Stimulated activated memory B cell treated with anti-CD40 and anti-IgM and Interleukin-4, amounts not matched to agents 10 μg/mL and 1 μg/mL and 100 μg/mL, for 72 hours (primary cell): ENCODE measurements at regions not wholly inside any gene's neighbourhood (a gene's known extent, or its start where the extent isn't known, plus 50 kb on each side); places are given as distances from the start of the nearest gene placed in this dataset.
A peak's percentile ranks its signal among the peaks of the same experiment; 100 is the strongest.
"Not testable (repeated sequence)": the region's sequence is repeated elsewhere in the genome, so short reads cannot be mapped to it uniquely, and the experiment has no call there.

ENCODE experiments used
- ATAC-seq: fragments of 150-1000 bp; cut with Tn5 transposase; 2 replicates; pipeline ENCODE4 v1.10.0; 2021
- H3K27ac Mint-ChIP-seq: one replicate; pipeline ENCODE4 v1.8.0; 2022; ENCODE audit warnings: mild to moderate bottlenecking, mixed read lengths
- H3K27me3 Mint-ChIP-seq: one replicate; pipeline ENCODE4 v1.8.0; 2022; ENCODE audit warnings: mixed read lengths
- H3K36me3 Mint-ChIP-seq: one replicate; pipeline ENCODE4 v1.8.0; 2022; ENCODE audit warnings: mixed read lengths
- H3K4me1 Mint-ChIP-seq: one replicate; pipeline ENCODE4 v1.8.0; 2022; ENCODE audit warnings: mixed read lengths
- H3K4me3 Mint-ChIP-seq: one replicate; pipeline ENCODE4 v1.8.0; 2022; ENCODE audit warnings: mild to moderate bottlenecking, moderate library complexity, mixed read lengths
- H3K9me3 Mint-ChIP-seq: one replicate; pipeline ENCODE4 v1.8.0; 2022; ENCODE audit warnings: mixed read lengths

GRCh38 chr1:147077936-147078605 is 94.2 kb downstream of the PRKAB2 start:
- Mint-ChIP-seq H3K36me3 (no peaks in the 10 kb centered on the region), H3K27me3 (peaks cover 81% of the 10 kb centered on the region), H3K4me3 (no peak overlapping the region), H3K27ac (no peak overlapping the region), H3K4me1 (peaks cover 49% of the 10 kb centered on the region), H3K9me3 (no peaks in the 10 kb centered on the region)
- ATAC-seq = no peak

DNA sequence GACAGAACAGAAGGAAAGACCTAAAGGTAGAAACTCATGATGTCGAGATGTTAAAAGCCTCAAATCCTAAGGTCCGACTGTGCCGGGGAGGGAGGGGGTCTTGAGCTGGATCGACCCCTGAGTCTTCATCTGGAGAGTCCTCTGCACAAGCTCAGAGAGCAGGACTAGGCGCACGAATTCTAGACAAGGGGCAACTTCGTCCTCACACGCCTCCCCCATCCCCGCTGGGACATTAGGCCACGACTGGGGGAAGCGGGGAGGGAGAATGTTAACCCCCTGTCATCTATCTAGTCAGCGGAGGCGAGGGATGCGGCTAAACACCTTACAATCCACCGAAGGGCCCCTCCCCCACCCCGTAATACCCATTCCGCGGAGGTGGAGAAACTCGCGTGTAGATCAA is 94.7 kb downstream of the PRKAB2 start:
- H3K4me1 Mint-ChIP-seq = peaks cover 51% of the 10 kb centered on the region
- ATAC-seq = no peak

GRCh38 chr1:147077081-147077480 is 95.2 kb downstream of the PRKAB2 start:
- Mint-ChIP-seq H3K27ac (no peak overlapping the region), H3K4me1 (peaks cover 52% of the 10 kb centered on the region)
- ATAC-seq = no peak

More for the DNA sequence above, 94.7 kb downstream of the PRKAB2 start:
- H3K27ac Mint-ChIP-seq = no peak overlapping the region
- H3K27me3 Mint-ChIP-seq = peaks cover 81% of the 10 kb centered on the region
- H3K4me3 Mint-ChIP-seq = no peak overlapping the region
- H3K9me3 Mint-ChIP-seq = no peaks in the 10 kb centered on the region
- H3K36me3 Mint-ChIP-seq = no peaks in the 10 kb centered on the region

GRCh38 chr1:147076442-147076841 is 95.8 kb downstream of the PRKAB2 start:
- no peak overlapping the region for H3K4me3 Mint-ChIP-seq

More at GRCh38 chr1:147077081-147077480, 95.2 kb downstream of the PRKAB2 start:
- Mint-ChIP-seq H3K9me3 (no peaks in the 10 kb centered on the region), H3K4me3 (no peak overlapping the region), H3K27me3 (peaks cover 79% of the 10 kb centered on the region), H3K36me3 (no peaks in the 10 kb centered on the region)

DNA sequence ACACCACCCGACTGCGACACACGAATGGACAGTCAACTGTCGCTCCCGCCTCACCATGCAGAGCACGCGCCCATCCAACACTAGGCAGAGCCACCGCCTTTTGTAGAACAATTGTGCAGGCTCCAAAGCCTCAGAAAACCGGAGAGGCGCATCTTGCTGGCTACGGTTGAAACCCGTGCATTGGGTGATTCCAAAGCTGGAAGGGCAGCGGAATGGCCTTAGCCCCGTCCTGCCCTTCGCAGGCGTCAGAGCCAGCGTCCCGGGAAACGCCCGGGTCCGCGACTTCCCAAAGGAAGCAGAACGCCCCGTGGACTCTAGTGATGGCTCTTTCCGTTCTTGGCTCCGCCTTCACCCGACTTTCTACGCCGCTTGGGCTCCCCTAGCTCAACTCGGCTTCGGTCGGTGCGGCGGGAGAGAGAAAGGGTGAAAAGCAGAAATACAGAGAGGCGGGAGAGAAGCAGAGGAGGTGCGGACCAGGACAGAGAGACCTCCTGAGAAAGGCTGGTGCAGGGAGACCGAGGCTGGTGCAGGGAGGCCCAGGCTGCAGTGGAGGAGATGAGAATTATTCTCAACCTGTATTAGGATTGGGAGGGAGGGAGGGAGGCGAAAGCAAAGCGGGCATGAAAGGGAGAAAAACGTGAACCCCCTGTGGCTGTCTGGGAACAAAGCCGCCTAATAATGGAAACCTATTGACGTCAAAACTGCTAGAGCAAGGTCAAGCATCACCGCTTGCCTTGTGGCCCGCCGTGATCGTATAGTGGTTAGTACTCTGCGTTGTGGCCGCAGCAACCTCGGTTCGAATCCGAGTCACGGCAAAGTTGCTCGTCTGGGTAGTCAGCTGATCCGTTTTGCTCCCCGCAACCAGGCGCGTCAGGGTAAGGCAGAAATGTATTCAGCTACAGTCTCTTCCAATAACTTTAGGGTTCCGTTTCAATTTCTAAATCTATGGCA is 99.5 kb downstream of the PRKAB2 start:
- H3K27me3 Mint-ChIP-seq = peaks cover 41% of the 10 kb centered on the region

More at GRCh38 chr1:147076442-147076841, 95.8 kb downstream of the PRKAB2 start:
- H3K27ac Mint-ChIP-seq = no peak overlapping the region
- H3K36me3 Mint-ChIP-seq = no peaks in the 10 kb centered on the region
- ATAC-seq = no peak
- H3K4me1 Mint-ChIP-seq = peaks cover 54% of the 10 kb centered on the region
- H3K9me3 Mint-ChIP-seq = no peaks in the 10 kb centered on the region
- H3K27me3 Mint-ChIP-seq = peaks cover 78% of the 10 kb centered on the region

DNA sequence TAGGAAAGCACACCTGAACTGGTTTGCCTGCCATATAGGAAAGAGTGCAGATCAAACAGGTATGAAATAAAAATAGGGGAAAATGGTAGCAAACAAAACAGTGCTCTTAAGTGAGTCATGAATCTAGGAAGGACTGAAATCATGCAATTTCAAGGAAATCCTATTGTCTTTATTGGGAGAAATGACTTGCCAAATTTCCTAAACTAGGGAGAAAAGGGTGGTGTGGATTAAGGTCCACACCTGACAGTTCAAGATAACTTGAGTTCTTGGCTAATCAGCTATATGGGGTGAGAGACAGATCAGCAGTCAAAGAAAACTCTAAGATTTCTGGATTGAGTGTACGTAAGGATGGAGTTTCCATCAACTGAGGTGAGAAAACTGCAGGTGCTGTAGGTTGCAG is 101.1 kb downstream of the PRKAB2 start:
- Mint-ChIP-seq H3K27me3 (peaks cover 35% of the 10 kb centered on the region), H3K27ac (no peak overlapping the region), H3K36me3 (no peaks in the 10 kb centered on the region), H3K4me3 (no peak overlapping the region), H3K9me3 (no peaks in the 10 kb centered on the region), H3K4me1 (peaks cover 30% of the 10 kb centered on the region)
- no peak for ATAC-seq

More for the DNA sequence above, 99.5 kb downstream of the PRKAB2 start:
- peak; percentile 86 for ATAC-seq
- H3K36me3 Mint-ChIP-seq = no peaks in the 10 kb centered on the region
- H3K4me1 Mint-ChIP-seq = peaks cover 30% of the 10 kb centered on the region
- H3K4me3 Mint-ChIP-seq = peak overlapping the region; percentile 83
- peak overlapping the region; percentile 84 for H3K27ac Mint-ChIP-seq
- no peaks in the 10 kb centered on the region for H3K9me3 Mint-ChIP-seq

DNA sequence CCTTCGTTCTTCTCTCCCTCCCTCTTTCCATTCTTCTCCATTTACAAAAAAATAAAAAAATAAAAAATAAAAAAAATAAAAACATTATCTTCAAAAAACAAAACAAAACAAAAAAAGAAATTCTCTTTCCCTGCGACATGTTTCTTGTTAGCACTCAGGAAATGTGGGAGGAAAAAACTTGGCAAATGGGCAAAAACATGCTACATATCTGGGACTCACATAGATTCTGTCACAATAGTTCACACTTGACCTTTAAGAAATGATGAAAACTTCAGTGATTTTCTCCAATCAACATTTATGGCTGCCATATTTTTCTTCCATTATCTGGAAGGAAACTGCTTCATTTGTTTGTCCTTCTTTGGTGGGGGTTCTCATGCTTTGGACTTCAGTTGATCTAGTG is 109.3 kb downstream of the PRKAB2 start:
- Mint-ChIP-seq H3K36me3 (peaks cover 13% of the 10 kb centered on the region), H3K27me3 (peaks cover 8% of the 10 kb centered on the region), H3K4me3 (no peak overlapping the region), H3K27ac (no peak overlapping the region), H3K4me1 (no peaks in the 10 kb centered on the region), H3K9me3 (peaks cover 12% of the 10 kb centered on the region)
- ATAC-seq = no peak

- H3K27ac Mint-ChIP-seq = not testable (repeated sequence)
Observed at GRCh38 chr1:147061880-147062279, 110.4 kb downstream of the PRKAB2 start.

GRCh38 chr1:147053269-147053668 is 115.1 kb downstream of the NBPF12 start:
- Mint-ChIP-seq H3K4me1 (peaks cover 24% of the 10 kb centered on the region), H3K36me3 (peaks cover 5% of the 10 kb centered on the region), H3K9me3 (peaks cover 8% of the 10 kb centered on the region), H3K27me3 (peaks cover 6% of the 10 kb centered on the region), H3K27ac (peak overlapping the region; percentile 3), H3K4me3 (peak overlapping the region; percentile 15)
- no peak for ATAC-seq

More at GRCh38 chr1:147061880-147062279, 110.4 kb downstream of the PRKAB2 start:
- peaks cover 16% of the 10 kb centered on the region for H3K9me3 Mint-ChIP-seq
- H3K4me3 Mint-ChIP-seq, H3K4me1 Mint-ChIP-seq, ATAC-seq, H3K27me3 Mint-ChIP-seq: not testable (repeated sequence)
- peaks cover 13% of the 10 kb centered on the region for H3K36me3 Mint-ChIP-seq

DNA sequence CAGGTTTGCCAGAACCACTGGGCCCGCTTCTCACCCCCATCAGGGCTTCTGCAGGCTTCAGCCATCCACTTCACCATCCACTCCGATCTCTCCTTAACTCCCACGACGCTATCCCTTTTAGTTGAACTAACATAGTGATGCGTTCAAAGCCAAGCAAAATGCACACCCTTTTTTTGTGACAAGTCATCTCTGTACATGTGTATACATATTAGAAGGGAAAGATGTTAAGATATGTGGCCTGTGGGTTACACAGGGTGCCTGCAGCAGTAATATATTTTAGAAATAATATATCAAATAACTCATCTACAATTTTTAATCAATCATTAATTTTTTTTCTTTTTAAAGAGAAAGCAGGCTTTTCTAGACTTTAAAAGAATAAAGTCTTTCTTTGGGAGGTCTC is 114.6 kb downstream of the NBPF12 start:
- H3K4me1 Mint-ChIP-seq = peaks cover 27% of the 10 kb centered on the region
- peaks cover 6% of the 10 kb centered on the region for H3K9me3 Mint-ChIP-seq
- peak; percentile 39 for ATAC-seq
- H3K36me3 Mint-ChIP-seq = peaks cover 5% of the 10 kb centered on the region
- H3K27ac Mint-ChIP-seq = peak overlapping the region; percentile 72
- H3K27me3 Mint-ChIP-seq = peaks cover 6% of the 10 kb centered on the region
- no peak overlapping the region for H3K4me3 Mint-ChIP-seq

DNA sequence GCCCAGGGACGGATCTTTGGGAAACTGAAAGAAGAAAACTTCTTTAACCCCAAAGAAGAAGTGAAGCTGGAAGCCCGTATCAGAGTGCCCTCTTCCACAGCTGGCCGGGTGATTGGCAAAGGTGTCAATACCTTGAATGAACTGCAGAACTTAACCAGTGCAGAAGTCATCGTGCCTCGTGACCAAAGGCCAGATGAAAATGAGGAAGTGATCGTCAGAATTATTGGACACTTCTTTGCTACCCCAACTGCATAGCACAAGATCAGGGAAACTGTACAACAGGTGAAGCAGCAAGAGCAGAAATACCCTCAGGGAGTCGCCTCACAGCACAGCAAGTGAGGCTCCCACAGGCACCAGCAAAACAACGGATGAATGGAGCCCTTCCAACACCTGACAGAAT is 114.0 kb downstream of the NBPF12 start:
- peaks cover 3% of the 10 kb centered on the region for H3K9me3 Mint-ChIP-seq
- H3K27ac Mint-ChIP-seq = peak overlapping the region; percentile 72
- no peak overlapping the region for H3K4me3 Mint-ChIP-seq
- peak; percentile 67 for ATAC-seq
- peaks cover 28% of the 10 kb centered on the region for H3K4me1 Mint-ChIP-seq
- H3K27me3 Mint-ChIP-seq = peaks cover 6% of the 10 kb centered on the region
- peaks cover 5% of the 10 kb centered on the region for H3K36me3 Mint-ChIP-seq

GRCh38 chr1:147051136-147051535 is 113.0 kb downstream of the NBPF12 start:
- H3K36me3 Mint-ChIP-seq = peaks cover 5% of the 10 kb centered on the region
- no peak for ATAC-seq
- H3K4me1 Mint-ChIP-seq = peaks cover 39% of the 10 kb centered on the region
- no peak overlapping the region for H3K4me3 Mint-ChIP-seq
- H3K27ac Mint-ChIP-seq = no peak overlapping the region
- H3K27me3 Mint-ChIP-seq = peaks cover 6% of the 10 kb centered on the region
- H3K9me3 Mint-ChIP-seq = peaks cover 3% of the 10 kb centered on the region

GRCh38 chr1:147050654-147051053 is 112.5 kb downstream of the NBPF12 start:
- Mint-ChIP-seq H3K4me1 (peaks cover 43% of the 10 kb centered on the region), H3K36me3 (peaks cover 5% of the 10 kb centered on the region), H3K27ac (peak overlapping the region; percentile 60), H3K9me3 (peaks cover 5% of the 10 kb centered on the region), H3K4me3 (no peak overlapping the region), H3K27me3 (peaks cover 6% of the 10 kb centered on the region)
- ATAC-seq = no peak

DNA sequence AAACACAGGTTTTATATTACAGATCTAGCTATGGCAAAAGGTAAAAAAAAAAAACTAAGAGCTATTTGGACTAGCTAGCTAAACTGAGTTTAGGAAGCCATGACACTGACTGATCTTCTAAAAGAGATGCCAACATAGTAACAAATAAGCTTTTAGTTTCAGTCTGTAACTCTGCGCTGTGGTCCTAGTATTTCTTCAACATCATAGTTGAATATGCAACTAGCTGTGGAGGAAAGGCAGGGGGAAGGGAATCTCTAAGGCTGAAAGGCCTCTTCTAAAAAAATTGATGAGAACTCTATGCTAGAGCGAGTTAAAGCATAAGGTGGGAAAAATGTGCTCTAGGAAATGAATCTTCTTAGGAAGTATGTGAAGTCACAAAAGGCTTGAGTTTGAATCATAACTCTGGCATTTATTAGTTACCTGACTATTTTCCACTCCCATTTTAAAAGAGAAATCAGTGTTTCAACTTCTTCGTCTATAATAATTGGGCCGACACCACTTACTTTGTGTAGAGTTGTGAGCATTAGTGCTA is 108.8 kb downstream of the NBPF12 start:
- H3K36me3 Mint-ChIP-seq, H3K9me3 Mint-ChIP-seq, H3K27me3 Mint-ChIP-seq: not testable (repeated sequence)
- H3K4me3 Mint-ChIP-seq = peak overlapping the region; percentile 66
- H3K27ac Mint-ChIP-seq = peak overlapping the region; percentile 93
- ATAC-seq = peak; percentile 82
- peaks cover 53% of the 10 kb centered on the region for H3K4me1 Mint-ChIP-seq

DNA sequence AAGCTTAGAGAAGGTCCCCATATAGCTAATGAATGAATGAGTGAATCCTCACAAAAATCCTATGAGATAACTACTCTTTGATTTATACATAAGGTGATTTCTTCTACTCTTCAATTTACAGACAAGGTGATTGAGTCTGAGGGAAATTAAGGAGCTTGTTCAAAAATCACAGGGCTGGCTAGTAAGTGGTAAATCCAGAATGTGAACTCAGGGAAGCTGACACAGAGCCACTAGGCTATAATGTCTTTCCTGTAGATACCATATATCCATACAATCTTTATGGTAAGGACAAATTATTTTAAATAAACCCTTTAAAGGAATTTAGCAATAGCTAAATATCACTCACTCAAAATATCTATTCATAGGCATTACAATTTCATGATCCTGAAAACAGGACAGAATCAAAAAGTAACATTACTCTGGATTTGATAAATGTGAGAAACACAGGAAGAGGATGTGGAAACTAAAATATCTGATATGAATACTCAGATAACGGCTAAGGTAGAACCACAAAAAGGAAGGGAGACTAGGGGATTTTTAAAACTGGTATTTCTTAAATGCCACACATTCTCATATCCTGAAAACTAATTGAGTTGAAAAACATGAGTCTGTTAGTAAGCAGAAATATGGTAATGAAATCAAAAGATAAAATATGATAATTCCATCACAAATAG is 108.2 kb downstream of the NBPF12 start:
- Mint-ChIP-seq H3K27me3 (no peaks in the 10 kb centered on the region), H3K9me3 (peaks cover 5% of the 10 kb centered on the region), H3K4me1 (peaks cover 48% of the 10 kb centered on the region), H3K4me3 (peak overlapping the region; percentile 66), H3K27ac (peak overlapping the region; percentile 93), H3K36me3 (peaks cover 5% of the 10 kb centered on the region)
- peak; percentile 90 for ATAC-seq
